ENCODE measurements at regions not wholly inside any gene's neighbourhood (a gene's known extent, or its start where the extent isn't known, plus 50 kb on each side); places are given as distances from the start of the nearest gene placed in this dataset.

DNA sequence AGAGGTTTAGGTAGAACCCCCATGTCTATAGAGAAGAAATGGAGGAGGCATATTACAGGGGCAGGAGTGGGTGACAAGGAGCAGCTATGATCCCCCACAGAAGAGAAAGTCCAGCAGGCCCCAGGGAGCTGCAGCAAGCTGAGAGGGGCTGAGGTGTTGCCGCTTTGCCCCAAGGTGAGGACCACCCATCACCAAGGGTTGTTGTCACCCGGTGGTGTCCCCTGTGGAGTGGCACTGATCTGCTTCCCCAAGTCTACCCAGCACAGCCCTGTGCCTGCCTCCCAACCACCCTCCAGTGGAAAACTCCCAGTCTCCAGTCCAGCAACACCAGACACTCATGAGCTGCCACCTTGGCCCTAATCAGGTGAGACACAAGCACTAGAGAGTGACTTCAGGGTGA lies 149.3 kb upstream of the NOCT start:
- FAIRE-seq (no peak), DNase-seq (ENCODE audit: low read depth, low spot score) (no peak)
- dilution Hi-C loops (cut with MboI; ENCODE audit: extremely low pct_ligation_motif_present, low sequenced_read_pairs) (no loop called here), intact Hi-C loops (cut with micrococcal nuclease) (no loop called here)
- ChIA-PET POLR2A (no interaction called here), CTCF (no interaction called here)
- no peak overlapping the region for H3K27ac ChIP-seq (ENCODE audit: insufficient read depth, low read depth, low read length)
- BruUV-seq (replicated peaks) = no TSS peak
- H4K20me1 ChIP-seq (replicated peaks; ENCODE audit: control insufficient read depth, extremely low read depth, insufficient read depth, low read length) = no peaks in the 10 kb centered on the region
- H3K9me1 ChIP-seq (replicated peaks; ENCODE audit: control insufficient read depth, extremely low read depth, insufficient read depth, low read length) = no peaks in the 10 kb centered on the region
- H3K79me2 ChIP-seq (ENCODE audit: control insufficient read depth, insufficient read depth, low read length) = no peaks in the 10 kb centered on the region
- no peak overlapping the region for H3K4me3 ChIP-seq (replicated peaks in 1 of 3; ENCODE audit: insufficient read depth in 1 of 3, low read depth in 1 of 3, low read length in 3 of 3)
- TF ChIP-seq CTCF (IDR thresholded peaks at IDR 0.05; ENCODE audit: extremely low read depth in 1 of 2, insufficient read depth in 1 of 2, low read depth in 1 of 2, low read length in 2 of 2) (no peak), MYC (IDR thresholded peaks at IDR 0.05; ENCODE audit: low read depth, low read length) (no peak), GATA2 (IDR thresholded peaks at IDR 0.05; ENCODE audit: insufficient read depth, insufficient read length, low read depth, low read length) (no peak), FOS (IDR thresholded peaks at IDR 0.05; ENCODE audit: borderline replicate concordance, insufficient read depth, low read length) (no peak), JUN (IDR thresholded peaks at IDR 0.05; ENCODE audit: borderline replicate concordance, insufficient read depth, insufficient read length, low read depth) (no peak), POLR2AphosphoS5 (IDR thresholded peaks at IDR 0.05; ENCODE audit: insufficient read depth, low read depth, low read length) (no peak), POLR2A (IDR thresholded peaks at IDR 0.05; ENCODE audit: low read depth, low read length) (no peak), EZH2 (IDR thresholded peaks at IDR 0.05; ENCODE audit: borderline replicate concordance, low read depth, low read length, severe bottlenecking) (no peak)
- TF ChIP-seq, protein P1, sequence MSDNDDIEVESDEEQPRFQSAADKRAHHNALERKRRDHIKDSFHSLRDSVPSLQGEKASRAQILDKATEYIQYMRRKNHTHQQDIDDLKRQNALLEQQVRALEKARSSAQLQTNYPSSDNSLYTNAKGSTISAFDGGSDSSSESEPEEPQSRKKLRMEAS (IDR thresholded peaks at IDR 0.05; ENCODE audit: insufficient read depth, insufficient read length) = no peak
- no peak overlapping the region for H2AFZ ChIP-seq (ENCODE audit: low read depth, low read length)
- H3K4me2 ChIP-seq (ENCODE audit: insufficient read depth, low read length) = no peak overlapping the region
- peaks cover 8 to 10% of the 10 kb centered on the region in 2 experiments for H3K27me3 ChIP-seq (ENCODE audit: control insufficient read depth in 2 of 2, insufficient read depth in 2 of 2, low read length in 2 of 2)
- no peaks in the 10 kb centered on the region for H3K36me3 ChIP-seq (ENCODE audit: control insufficient read depth in 2 of 2, extremely low read depth in 1 of 2, insufficient read depth in 2 of 2, low read length in 2 of 2)
- no peaks in the 10 kb centered on the region for H3K4me1 ChIP-seq (ENCODE audit: control insufficient read depth, extremely low read depth, insufficient read depth, low read length)
- H3K9ac ChIP-seq (replicated peaks; ENCODE audit: extremely low read depth, insufficient read depth, low read length) = no peak overlapping the region
- no peaks in the 10 kb centered on the region for H3K9me3 ChIP-seq (replicated peaks; ENCODE audit: control insufficient read depth, insufficient read depth, low read length)
